Epithelial cell of proximal tubule (primary cell): ENCODE measurements at regions not wholly inside any gene's neighbourhood (a gene's known extent, or its start where the extent isn't known, plus 50 kb on each side); places are given as distances from the start of the nearest gene placed in this dataset.
A peak's percentile ranks its signal among the peaks of the same experiment; 100 is the strongest.
"Not testable (repeated sequence)": the region's sequence is repeated elsewhere in the genome, so short reads cannot be mapped to it uniquely, and the experiment has no call there.

ENCODE experiments used
- DNase-seq: peaks from one replicate; pipeline ENCODE4 v3.0.0-alpha.2; 2011; ENCODE audit warnings: low read depth
- H3K4me3 ChIP-seq: 2 replicates; pipeline ENCODE4 v1.5.1; 2011; ENCODE audit warnings: low read depth, mild to moderate bottlenecking, low read length
- CTCF ChIP-seq: conservative IDR thresholded peaks from 2 replicates; pipeline ENCODE4 v1.5.1; 2012; ENCODE audit warnings: low read depth, mild to moderate bottlenecking, low read length

GRCh38 chr14:65173973-65174693 is 71.8 kb upstream of the MAX start:
- no peak for DNase-seq
- TF ChIP-seq CTCF: no peak
- no peak overlapping the region for H3K4me3 ChIP-seq

- H3K4me3 ChIP-seq: no peak overlapping the region
- no peak for TF ChIP-seq CTCF
- DNase-seq: no peak
Measured at GRCh38 chr14:65174783-65175182, 72.5 kb upstream of the MAX start.

GRCh38 chr14:65177551-65177950 is 75.2 kb upstream of the MAX start:
- TF ChIP-seq CTCF: no peak
- H3K4me3 ChIP-seq: no peak overlapping the region
- DNase-seq: no peak

- DNase-seq, H3K4me3 ChIP-seq: not testable (repeated sequence)
Measured at GRCh38 chr14:65179231-65179630, 76.9 kb upstream of the MAX start.

- no peak for TF ChIP-seq CTCF
- no peak overlapping the region for H3K4me3 ChIP-seq
- DNase-seq: peak; percentile 90
Measured at GRCh38 chr14:65179918-65180724, 77.8 kb upstream of the MAX start.

GRCh38 chr14:65180725-65181025 is 78.4 kb upstream of the MAX start:
- no peak for DNase-seq
- H3K4me3 ChIP-seq: no peak overlapping the region
- TF ChIP-seq CTCF: no peak

- no peak for DNase-seq
- TF ChIP-seq CTCF: no peak
- no peak overlapping the region for H3K4me3 ChIP-seq
Measured at GRCh38 chr14:65184032-65184764, 81.9 kb upstream of the MAX start.
